Type B pancreatic cell (in vitro differentiated cells): ENCODE measurements at regions not wholly inside any gene's neighbourhood (a gene's known extent, or its start where the extent isn't known, plus 50 kb on each side); places are given as distances from the start of the nearest gene placed in this dataset.

ENCODE experiments used
- DNase-seq: peaks from one replicate; pipeline ENCODE4 v3.0.0; 2021; ENCODE audit warnings: mixed read lengths; ENCODE audit not compliant: unreplicated experiment; ENCODE audit errors: extremely low spot score
- H3K27ac Mint-ChIP-seq: 2 replicates; pipeline ENCODE4 v1.8.0; 2021; ENCODE audit warnings: mild to moderate bottlenecking, mixed read lengths
- H3K27me3 Mint-ChIP-seq: 2 replicates; pipeline ENCODE4 v1.8.0; 2021; ENCODE audit warnings: mixed read lengths
- H3K36me3 Mint-ChIP-seq: 2 replicates; pipeline ENCODE4 v1.8.0; 2021; ENCODE audit warnings: mixed read lengths
- H3K4me1 Mint-ChIP-seq: one replicate; pipeline ENCODE4 v1.8.0; 2021; ENCODE audit warnings: mixed read lengths; ENCODE audit not compliant: unreplicated experiment
- H3K4me3 Mint-ChIP-seq: 2 replicates; pipeline ENCODE4 v1.8.0; 2021; ENCODE audit warnings: mild to moderate bottlenecking, mixed read lengths
- H3K9me3 Mint-ChIP-seq: 2 replicates; pipeline ENCODE4 v1.8.0; 2021; ENCODE audit warnings: mixed read lengths
- TF ChIP-seq, protein P1 (sequence below): fragments of 200-600 bp; sonication (generic); conservative IDR thresholded peaks from 2 replicates; pipeline ENCODE4 v1.5.0; 2021; ENCODE audit warnings: antibody characterized with exemption, mild to moderate bottlenecking

DNA sequence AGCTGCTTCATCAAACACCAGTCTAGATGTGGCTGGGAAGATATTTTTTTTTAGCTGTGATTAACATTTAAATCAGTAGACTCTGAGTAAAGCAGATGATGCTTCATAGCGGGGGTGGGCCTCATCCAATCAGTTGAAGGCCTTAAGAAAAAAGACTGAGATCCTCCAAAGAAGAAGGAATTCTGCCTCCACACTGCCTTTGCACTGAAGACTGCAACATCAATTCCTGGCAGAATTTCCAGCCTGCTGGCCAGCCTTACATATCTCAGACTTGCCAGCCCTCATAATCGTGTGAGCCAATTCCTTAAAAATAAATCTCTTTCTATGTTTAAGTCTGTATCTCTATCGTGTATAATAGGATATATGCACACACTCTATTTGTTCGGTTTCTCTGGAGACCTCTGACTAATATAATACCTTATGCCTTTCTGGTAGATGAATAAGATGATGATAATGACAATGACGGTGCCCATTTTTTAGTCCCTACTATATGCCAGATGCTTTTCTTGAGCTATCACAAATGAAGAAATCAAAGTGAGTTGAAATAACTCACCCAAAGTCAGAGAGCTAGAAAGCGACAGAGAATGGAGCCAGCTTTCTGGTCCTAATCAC is 66.1 kb upstream of the SOD3 start:
- H3K27ac Mint-ChIP-seq = no peak overlapping the region
- TF ChIP-seq, protein P1, sequence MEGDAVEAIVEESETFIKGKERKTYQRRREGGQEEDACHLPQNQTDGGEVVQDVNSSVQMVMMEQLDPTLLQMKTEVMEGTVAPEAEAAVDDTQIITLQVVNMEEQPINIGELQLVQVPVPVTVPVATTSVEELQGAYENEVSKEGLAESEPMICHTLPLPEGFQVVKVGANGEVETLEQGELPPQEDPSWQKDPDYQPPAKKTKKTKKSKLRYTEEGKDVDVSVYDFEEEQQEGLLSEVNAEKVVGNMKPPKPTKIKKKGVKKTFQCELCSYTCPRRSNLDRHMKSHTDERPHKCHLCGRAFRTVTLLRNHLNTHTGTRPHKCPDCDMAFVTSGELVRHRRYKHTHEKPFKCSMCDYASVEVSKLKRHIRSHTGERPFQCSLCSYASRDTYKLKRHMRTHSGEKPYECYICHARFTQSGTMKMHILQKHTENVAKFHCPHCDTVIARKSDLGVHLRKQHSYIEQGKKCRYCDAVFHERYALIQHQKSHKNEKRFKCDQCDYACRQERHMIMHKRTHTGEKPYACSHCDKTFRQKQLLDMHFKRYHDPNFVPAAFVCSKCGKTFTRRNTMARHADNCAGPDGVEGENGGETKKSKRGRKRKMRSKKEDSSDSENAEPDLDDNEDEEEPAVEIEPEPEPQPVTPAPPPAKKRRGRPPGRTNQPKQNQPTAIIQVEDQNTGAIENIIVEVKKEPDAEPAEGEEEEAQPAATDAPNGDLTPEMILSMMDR = no peak
- H3K27me3 Mint-ChIP-seq = peaks cover 10% of the 10 kb centered on the region
- no peak for DNase-seq
- H3K36me3 Mint-ChIP-seq = no peaks in the 10 kb centered on the region
- H3K9me3 Mint-ChIP-seq = no peaks in the 10 kb centered on the region
- no peaks in the 10 kb centered on the region for H3K4me1 Mint-ChIP-seq
- no peak overlapping the region for H3K4me3 Mint-ChIP-seq

DNA sequence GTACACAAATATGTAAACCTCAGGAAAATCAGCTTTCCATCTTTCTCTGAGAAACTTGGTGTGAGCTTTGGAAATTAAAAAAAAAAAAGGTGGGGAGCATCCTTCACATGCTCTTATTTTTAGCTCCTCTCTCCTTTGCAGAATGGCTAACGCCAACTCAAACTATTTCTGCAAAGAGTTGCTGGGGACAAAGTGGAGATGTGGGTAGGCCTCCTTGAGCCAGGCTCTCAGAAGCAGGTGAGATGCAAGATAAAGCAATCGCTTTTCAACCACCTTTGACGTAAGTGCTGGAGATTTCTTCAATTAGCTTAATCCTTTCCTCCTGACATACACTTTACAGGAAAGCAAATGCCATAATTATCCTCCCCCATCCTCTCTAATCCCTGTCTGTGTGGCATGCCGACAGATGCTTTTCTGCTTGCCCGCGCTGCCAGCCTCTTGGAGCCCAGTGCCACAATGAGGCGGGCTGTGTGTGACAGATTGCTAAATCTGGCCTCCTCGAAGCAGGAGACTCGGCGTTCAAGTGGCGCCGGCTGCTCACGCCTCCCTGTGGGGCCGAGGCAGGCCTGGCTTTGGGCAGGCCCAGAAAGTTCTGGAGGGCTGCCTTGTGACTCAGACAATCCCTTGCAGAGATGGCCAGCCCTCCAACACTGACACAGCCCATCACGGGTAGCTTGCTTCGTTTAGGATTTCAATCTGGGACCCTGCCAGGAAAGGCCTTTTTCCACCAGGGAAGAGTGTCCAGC is 64.9 kb upstream of the SOD3 start:
- Mint-ChIP-seq H3K27ac (no peak overlapping the region), H3K4me1 (no peaks in the 10 kb centered on the region), H3K36me3 (no peaks in the 10 kb centered on the region), H3K4me3 (no peak overlapping the region), H3K9me3 (no peaks in the 10 kb centered on the region), H3K27me3 (peaks cover 16% of the 10 kb centered on the region)
- TF ChIP-seq, protein P1 = no peak
- no peak for DNase-seq

DNA sequence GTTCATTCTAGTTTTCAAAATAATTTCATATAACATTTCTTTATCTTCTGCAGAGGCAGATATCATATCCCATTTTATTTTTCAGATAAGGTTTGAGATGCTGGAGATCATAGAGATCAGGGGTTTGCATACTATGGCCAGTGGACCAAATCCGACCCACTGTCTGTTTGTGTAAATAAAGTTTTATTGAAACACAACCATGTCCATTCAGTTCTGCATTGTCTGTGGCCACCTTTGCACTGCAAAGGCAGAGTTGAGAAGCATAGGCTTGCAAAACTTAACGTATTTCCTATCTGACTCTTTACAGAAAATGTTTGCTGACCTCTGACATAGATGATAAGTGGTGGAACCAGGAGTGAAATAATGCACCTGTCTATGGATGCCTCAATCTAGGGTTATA is 63.9 kb upstream of the SOD3 start:
- H3K4me1 Mint-ChIP-seq = no peaks in the 10 kb centered on the region
- H3K27me3 Mint-ChIP-seq = peaks cover 16% of the 10 kb centered on the region
- no peak overlapping the region for H3K27ac Mint-ChIP-seq
- no peaks in the 10 kb centered on the region for H3K36me3 Mint-ChIP-seq
- no peak overlapping the region for H3K4me3 Mint-ChIP-seq
- no peaks in the 10 kb centered on the region for H3K9me3 Mint-ChIP-seq
- no peak for DNase-seq
- TF ChIP-seq, protein P1 = no peak

DNA sequence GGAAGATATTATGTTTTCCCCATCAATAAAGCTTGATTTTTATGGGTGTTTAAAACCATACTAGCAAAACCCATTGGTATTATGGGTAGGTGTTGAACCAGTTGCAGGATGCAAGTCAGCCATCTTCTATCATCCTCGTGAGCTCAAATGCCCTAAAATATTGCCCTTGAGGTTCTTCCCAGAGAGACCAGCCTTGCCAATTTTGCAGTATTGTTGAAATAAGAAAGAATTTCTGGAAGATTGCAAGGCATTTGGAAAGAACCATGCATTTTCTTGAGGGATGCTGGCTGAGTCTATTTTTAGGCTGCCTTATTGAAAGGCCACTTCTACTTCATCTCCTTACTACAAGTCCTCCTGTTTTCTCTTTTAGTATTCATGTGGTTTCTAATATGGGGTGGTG is 60.9 kb upstream of the SOD3 start:
- Mint-ChIP-seq H3K4me1 (no peaks in the 10 kb centered on the region), H3K27me3 (peaks cover 12% of the 10 kb centered on the region), H3K4me3 (no peak overlapping the region), H3K9me3 (peaks cover 16% of the 10 kb centered on the region), H3K27ac (no peak overlapping the region), H3K36me3 (no peaks in the 10 kb centered on the region)
- no peak for DNase-seq
- TF ChIP-seq, protein P1 = no peak

DNA sequence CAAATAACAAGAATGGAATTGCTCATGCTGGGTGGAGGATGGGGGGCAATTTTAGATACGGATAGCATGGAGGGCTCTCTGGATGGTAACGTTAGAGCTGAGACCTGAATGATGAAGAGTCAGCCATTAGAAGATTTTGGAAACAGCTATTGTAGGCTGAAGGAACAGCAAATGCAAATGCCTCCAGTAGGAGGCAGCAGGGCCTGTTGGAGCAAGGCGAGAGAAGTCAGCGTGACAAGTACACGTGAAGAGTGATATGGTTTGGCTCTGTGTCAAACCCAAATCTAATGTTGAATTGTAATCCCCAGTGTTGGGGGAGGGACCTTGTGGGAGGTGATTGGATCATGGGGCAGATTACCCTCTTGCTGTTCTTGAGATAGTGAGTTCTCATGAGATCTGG is 59.3 kb upstream of the SOD3 start:
- peaks cover 16% of the 10 kb centered on the region for H3K9me3 Mint-ChIP-seq
- H3K27ac Mint-ChIP-seq = no peak overlapping the region
- peaks cover 12% of the 10 kb centered on the region for H3K27me3 Mint-ChIP-seq
- TF ChIP-seq, protein P1 = peak; percentile 48
- H3K4me1 Mint-ChIP-seq = no peaks in the 10 kb centered on the region
- no peak overlapping the region for H3K4me3 Mint-ChIP-seq
- no peaks in the 10 kb centered on the region for H3K36me3 Mint-ChIP-seq
- DNase-seq = no peak
